SKM-1 treated with dmso at 0.1 percent for 144 hours (cell line): ENCODE measurements at regions not wholly inside any gene's neighbourhood (a gene's known extent, or its start where the extent isn't known, plus 50 kb on each side); places are given as distances from the start of the nearest gene placed in this dataset.
"Not testable (repeated sequence)": the region's sequence is repeated elsewhere in the genome, so short reads cannot be mapped to it uniquely, and the experiment has no call there.

ENCODE experiments used
- DNase-seq: peaks from one replicate; lab custom pipeline; 2025; ENCODE audit not compliant: unreplicated experiment; lab: John Stamatoyannopoulos, UW

- not testable (repeated sequence) for DNase-seq
Observed at GRCh38 chr20:40889266-40889665, 139.4 kb upstream of the TOP1 start.

GRCh38 chr20:40890181-40890580, 138.4 kb upstream of the TOP1 start:
- no peak for DNase-seq

- DNase-seq, result no peak
Observed at GRCh38 chr20:40890635-40891034, 138.0 kb upstream of the TOP1 start.

- DNase-seq, result no peak
Observed at GRCh38 chr20:40891351-40891750, 137.3 kb upstream of the TOP1 start.

- DNase-seq, result no peak
Observed at GRCh38 chr20:40892642-40893041, 136.0 kb upstream of the TOP1 start.

GRCh38 chr20:40893610-40894236, 134.9 kb upstream of the TOP1 start:
- no peak for DNase-seq

- no peak for DNase-seq
Observed at GRCh38 chr20:40894237-40894630, 134.4 kb upstream of the TOP1 start.

GRCh38 chr20:40895182-40895581, 133.4 kb upstream of the TOP1 start:
- DNase-seq, result no peak

- no peak for DNase-seq
Observed at GRCh38 chr20:40896814-40897700, 131.6 kb upstream of the TOP1 start.

GRCh38 chr20:40899344-40899743, 129.3 kb upstream of the TOP1 start:
- no peak for DNase-seq

GRCh38 chr20:40900666-40901215, 127.9 kb upstream of the TOP1 start:
- no peak for DNase-seq

GRCh38 chr20:40902661-40903060, 126.0 kb upstream of the TOP1 start:
- DNase-seq, result no peak

- DNase-seq, result no peak
Observed at GRCh38 chr20:40908309-40908708, 120.3 kb upstream of the TOP1 start.

GRCh38 chr20:40909489-40909888, 119.1 kb upstream of the TOP1 start:
- DNase-seq, result not testable (repeated sequence)

- not testable (repeated sequence) for DNase-seq
Observed at GRCh38 chr20:40910436-40910835, 118.2 kb upstream of the TOP1 start.

GRCh38 chr20:40911152-40911551, 117.5 kb upstream of the TOP1 start:
- not testable (repeated sequence) for DNase-seq

GRCh38 chr20:40913224-40914185, 115.1 kb upstream of the TOP1 start:
- DNase-seq, result no peak

- no peak for DNase-seq
Observed at GRCh38 chr20:40915756-40916155, 112.9 kb upstream of the TOP1 start.

- no peak for DNase-seq
Observed at GRCh38 chr20:40916276-40916675, 112.3 kb upstream of the TOP1 start.

- no peak for DNase-seq
Observed at GRCh38 chr20:40920291-40920690, 108.3 kb upstream of the TOP1 start.

- no peak for DNase-seq
Observed at GRCh38 chr20:40922865-40923264, 105.8 kb upstream of the TOP1 start.
